PC-3 (cell line): ENCODE measurements at regions not wholly inside any gene's neighbourhood (a gene's known extent, or its start where the extent isn't known, plus 50 kb on each side); places are given as distances from the start of the nearest gene placed in this dataset.

Source experiments
- ATAC-seq: fragments of 200-7000 bp; cut with Tn5 transposase; 2 replicates; pipeline ENCODE4 v1.9.1; 2020; ENCODE audit warnings: mild to moderate bottlenecking, moderate library complexity
- BruUV-seq: library from RNA; stranded (reverse); fragments of 400-500 nt; replicated peaks from 2 replicates; lab custom pipeline; 2021; lab: Mats Ljungman, UMichigan
- CTCF ChIA-PET: fragments of 300-600 bp; sonication (Branson Sonifier 250); formaldehyde crosslinking; loops from one replicate; lab custom pipeline; 2022; ENCODE audit warnings: antibody characterized with exemption; lab: Charles Lee
- POLR2A ChIA-PET: fragments of 300-600 bp; sonication (Branson Sonifier 250); formaldehyde crosslinking; loops from one replicate; lab custom pipeline; 2022; ENCODE audit warnings: antibody characterized with exemption; ENCODE audit not compliant: unreplicated experiment; lab: Charles Lee
- DNase-seq: peaks from one replicate; pipeline ENCODE4 v3.0.0-alpha.2; 2015
- H2AFZ ChIP-seq: fragments of 300-600 bp; sonication (generic); 2 replicates; pipeline ENCODE4 v1.6.0; 2016; ENCODE audit warnings: antibody characterized with exemption, low read length
- H3F3A ChIP-seq: fragments of 300-600 bp; sonication (generic); one replicate; pipeline ENCODE4 v1.6.0; 2017; ENCODE audit warnings: antibody characterized with exemption, low read length, control low read depth, mild to moderate bottlenecking; ENCODE audit not compliant: unreplicated experiment
- H3K27ac ChIP-seq: fragments of 300-600 bp; sonication (generic); 2 replicates; pipeline ENCODE4 v1.5.1; 2016; ENCODE audit warnings: mild to moderate bottlenecking, low read length
- H3K27me3 ChIP-seq: fragments of 300-600 bp; sonication (generic); 2 replicates; pipeline ENCODE4 v1.6.1; 2016; ENCODE audit warnings: low read length, mixed read lengths
- H3K36me3 ChIP-seq: fragments of 300-600 bp; sonication (generic); 2 replicates; pipeline ENCODE4 v1.6.1; 2016; ENCODE audit warnings: low read depth, mixed run types, low read length, mixed read lengths
- H3K4me1 ChIP-seq: fragments of 300-600 bp; sonication (generic); 2 replicates; pipeline ENCODE4 v1.5.1; 2016; ENCODE audit warnings: low read length; ENCODE audit not compliant: insufficient read depth
- H3K4me2 ChIP-seq: fragments of 300-600 bp; sonication (generic); 2 replicates; pipeline ENCODE4 v1.6.0; 2016; ENCODE audit warnings: low read length
- H3K4me3 ChIP-seq: fragments of 300-600 bp; sonication (generic); 2 replicates; pipeline ENCODE4 v1.5.1; 2016; ENCODE audit warnings: mild to moderate bottlenecking, low read length, mixed read lengths
- H3K79me2 ChIP-seq: fragments of 300-600 bp; sonication (generic); 2 replicates; pipeline ENCODE4 v1.6.1; 2017; ENCODE audit warnings: low read length, mixed read lengths
- H3K9ac ChIP-seq: fragments of 300-600 bp; sonication (generic); 2 replicates; pipeline ENCODE4 v1.6.0; 2016; ENCODE audit warnings: mild to moderate bottlenecking, low read length
- H3K9me2 ChIP-seq: fragments of 300-600 bp; sonication (generic); replicated peaks from 2 replicates; pipeline ENCODE4 v1.6.1; 2016; ENCODE audit warnings: mixed run types, low read length, mixed read lengths
- H3K9me3 ChIP-seq: fragments of 300-600 bp; sonication (generic); 2 replicates; pipeline ENCODE4 v1.6.1; 2016; ENCODE audit warnings: low read length, mixed read lengths
- H4K20me1 ChIP-seq: fragments of 300-600 bp; sonication (generic); 2 replicates; pipeline ENCODE4 v1.6.1; 2016; ENCODE audit warnings: low read length, mixed read lengths
- EZH2 ChIP-seq: fragments of 300-600 bp; sonication (generic); IDR thresholded peaks from one replicate; pipeline ENCODE4 v1.6.1; 2017; ENCODE audit warnings: antibody characterized with exemption, mild to moderate bottlenecking, low read length; ENCODE audit not compliant: unreplicated experiment
- EZH2phosphoT487 ChIP-seq: fragments of 300-600 bp; sonication (generic); IDR thresholded peaks from 2 replicates; pipeline ENCODE4 v1.6.1; 2018; ENCODE audit warnings: mild to moderate bottlenecking, antibody characterized with exemption, low read length, borderline replicate concordance
- intact Hi-C: fragments of 100-400 bp; cut with micrococcal nuclease; formaldehyde crosslinking; loops from 2 replicates; pipeline ENCODE4 v1.9.0; 2023
- TF ChIP-seq, protein P1 (sequence below): fragments of 300-600 bp; sonication (generic); conservative IDR thresholded peaks from 2 replicates; pipeline ENCODE4 v1.5.1; 2017; ENCODE audit warnings: antibody characterized with exemption, low read depth, mild to moderate bottlenecking, low read length

DNA sequence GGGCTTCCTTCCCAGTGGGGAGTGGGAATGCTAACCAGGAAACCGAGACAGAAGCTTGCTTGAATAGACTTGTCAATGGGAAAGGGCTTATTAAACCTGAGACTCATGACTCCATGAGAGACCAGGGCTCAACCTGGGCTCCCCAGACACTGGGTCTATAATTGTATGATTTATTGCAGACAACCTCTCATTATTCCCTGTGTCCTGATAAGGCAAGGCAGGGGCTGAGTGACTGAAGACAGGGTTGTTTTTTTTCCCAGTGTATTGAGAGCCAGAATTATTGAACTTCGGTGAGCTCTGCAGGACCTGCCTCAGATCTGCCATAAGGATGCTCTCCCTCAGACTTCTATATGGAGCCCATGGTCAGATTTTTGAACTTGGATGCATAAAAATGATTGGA, 79.5 kb upstream of the KLHL25 start:
- intact Hi-C loops, result no loop called here

DNA sequence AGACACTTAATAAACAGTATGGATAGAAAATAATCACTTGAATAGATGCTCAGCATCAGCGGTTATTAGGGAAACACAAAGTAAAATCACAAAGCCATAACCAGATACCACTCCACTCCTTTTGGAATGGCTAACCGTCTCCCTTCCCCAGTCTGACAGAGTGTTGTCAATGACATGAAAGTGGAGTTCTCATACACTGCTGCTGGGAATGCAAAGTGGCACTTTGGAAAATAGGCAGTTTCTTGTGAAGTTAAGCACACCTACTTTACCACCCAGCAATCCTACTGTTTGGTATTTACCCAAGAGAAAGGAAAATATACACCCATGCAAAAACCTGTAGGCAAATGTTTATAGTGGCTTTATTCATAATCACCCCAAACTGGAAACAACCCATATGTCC, 81.0 kb upstream of the KLHL25 start:
- H2AFZ ChIP-seq, result no peak overlapping the region
- POLR2A ChIA-PET, result no interaction called here
- no peaks in the 10 kb centered on the region for H4K20me1 ChIP-seq
- peaks cover 6% of the 10 kb centered on the region; the same call in 1 of the 2 replicates for H3K4me1 ChIP-seq
- no peak overlapping the region for H3K4me2 ChIP-seq
- no peak overlapping the region for H3K27ac ChIP-seq
- H3K4me3 ChIP-seq, result no peak overlapping the region
- no peaks in the 10 kb centered on the region for H3F3A ChIP-seq
- H3K27me3 ChIP-seq, result peaks cover 25% of the 10 kb centered on the region
- ATAC-seq (no peak), DNase-seq (no peak)
- H3K9me3 ChIP-seq, result no peaks in the 10 kb centered on the region
- no peaks in the 10 kb centered on the region for H3K36me3 ChIP-seq
- no peaks in the 10 kb centered on the region for H3K79me2 ChIP-seq
- BruUV-seq, result no TSS peak
- H3K9ac ChIP-seq, result no peak overlapping the region
- H3K9me2 ChIP-seq, result no peaks in the 10 kb centered on the region
- CTCF ChIA-PET, result no interaction called here
- no peak for TF ChIP-seq EZH2phosphoT487
- TF ChIP-seq, protein P1, sequence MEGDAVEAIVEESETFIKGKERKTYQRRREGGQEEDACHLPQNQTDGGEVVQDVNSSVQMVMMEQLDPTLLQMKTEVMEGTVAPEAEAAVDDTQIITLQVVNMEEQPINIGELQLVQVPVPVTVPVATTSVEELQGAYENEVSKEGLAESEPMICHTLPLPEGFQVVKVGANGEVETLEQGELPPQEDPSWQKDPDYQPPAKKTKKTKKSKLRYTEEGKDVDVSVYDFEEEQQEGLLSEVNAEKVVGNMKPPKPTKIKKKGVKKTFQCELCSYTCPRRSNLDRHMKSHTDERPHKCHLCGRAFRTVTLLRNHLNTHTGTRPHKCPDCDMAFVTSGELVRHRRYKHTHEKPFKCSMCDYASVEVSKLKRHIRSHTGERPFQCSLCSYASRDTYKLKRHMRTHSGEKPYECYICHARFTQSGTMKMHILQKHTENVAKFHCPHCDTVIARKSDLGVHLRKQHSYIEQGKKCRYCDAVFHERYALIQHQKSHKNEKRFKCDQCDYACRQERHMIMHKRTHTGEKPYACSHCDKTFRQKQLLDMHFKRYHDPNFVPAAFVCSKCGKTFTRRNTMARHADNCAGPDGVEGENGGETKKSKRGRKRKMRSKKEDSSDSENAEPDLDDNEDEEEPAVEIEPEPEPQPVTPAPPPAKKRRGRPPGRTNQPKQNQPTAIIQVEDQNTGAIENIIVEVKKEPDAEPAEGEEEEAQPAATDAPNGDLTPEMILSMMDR, result no peak
- TF ChIP-seq EZH2, result no peak
- intact Hi-C loops, result no loop called here

More for the DNA sequence above, 79.5 kb upstream of the KLHL25 start:
- Histone ChIP-seq H3K9me2 (no peaks in the 10 kb centered on the region), H3K79me2 (no peaks in the 10 kb centered on the region), H3K36me3 (no peaks in the 10 kb centered on the region), H3K4me1 (peaks cover 4% of the 10 kb centered on the region; the same call in 1 of the 2 replicates), H3F3A (no peaks in the 10 kb centered on the region), H3K4me2 (no peak overlapping the region), H2AFZ (no peak overlapping the region), H3K27ac (no peak overlapping the region), H3K4me3 (no peak overlapping the region), H3K9ac (no peak overlapping the region), H3K27me3 (peaks cover 34% of the 10 kb centered on the region), H3K9me3 (no peaks in the 10 kb centered on the region), H4K20me1 (no peaks in the 10 kb centered on the region)
- DNase-seq (no peak), ATAC-seq (no peak)
- ChIA-PET POLR2A (interaction anchor here (0.7 kb wide), 1 partner anchor 23 kb away, joined by 5 read pairs; no protein-coding TSS in a partner anchor), CTCF (no interaction called here)
- TF ChIP-seq EZH2, result no peak
- TF ChIP-seq, protein P1, result no peak
- TF ChIP-seq EZH2phosphoT487, result no peak
- no TSS peak for BruUV-seq

DNA sequence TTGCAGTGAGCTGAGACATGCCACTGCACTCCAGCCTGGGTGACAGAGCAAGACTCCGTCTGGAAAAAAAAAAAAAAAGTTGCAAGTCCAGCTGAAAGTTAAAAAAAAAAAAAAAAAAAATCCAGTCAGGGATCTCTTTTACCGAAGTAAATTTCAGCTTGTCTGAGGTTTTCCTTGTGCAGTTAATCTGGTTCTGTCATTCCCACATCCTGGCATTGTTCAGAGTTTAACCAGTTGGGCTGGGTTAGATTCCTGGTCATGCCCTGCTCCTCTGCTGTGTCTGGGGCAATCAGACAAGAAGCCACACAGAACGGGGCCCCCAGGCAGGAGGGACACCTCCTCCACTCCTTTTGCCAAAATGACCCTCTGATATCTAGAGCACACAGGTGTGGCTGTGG, 84.1 kb upstream of the KLHL25 start:
- no peak overlapping the region for H3K27ac ChIP-seq
- no peaks in the 10 kb centered on the region for H3K79me2 ChIP-seq
- CTCF ChIA-PET, result no interaction called here
- H2AFZ ChIP-seq, result no peak overlapping the region
- intact Hi-C loops, result no loop called here
- DNase-seq (peak; percentile 29), ATAC-seq (no peak)
- H3K4me1 ChIP-seq, result peaks cover 6% of the 10 kb centered on the region; the same call in 1 of the 2 replicates
- POLR2A ChIA-PET, result no interaction called here
- BruUV-seq, result no TSS peak
- no peaks in the 10 kb centered on the region for H3K9me2 ChIP-seq
- H3K4me3 ChIP-seq, result no peak overlapping the region
- H3K4me2 ChIP-seq, result 0 out of 2 replicates have a peak overlapping the region, but pooled peaks have one; percentile 19
- no peaks in the 10 kb centered on the region for H3K9me3 ChIP-seq
- no peaks in the 10 kb centered on the region for H4K20me1 ChIP-seq
- H3F3A ChIP-seq, result no peaks in the 10 kb centered on the region
- peaks cover 25% of the 10 kb centered on the region for H3K27me3 ChIP-seq
- TF ChIP-seq EZH2phosphoT487, result no peak
- TF ChIP-seq EZH2, result no peak
- TF ChIP-seq, protein P1, result no peak
- H3K9ac ChIP-seq, result no peak overlapping the region
- no peaks in the 10 kb centered on the region for H3K36me3 ChIP-seq
